GM18520 (cell line): ENCODE measurements at regions not wholly inside any gene's neighbourhood (a gene's known extent, or its start where the extent isn't known, plus 50 kb on each side); places are given as distances from the start of the nearest gene placed in this dataset.

ENCODE experiments used
- ATAC-seq: cut with Tn5 transposase; IDR thresholded peaks from one replicate; pipeline ENCODE4 v1.9.1; 2021; ENCODE audit not compliant: unreplicated experiment

DNA sequence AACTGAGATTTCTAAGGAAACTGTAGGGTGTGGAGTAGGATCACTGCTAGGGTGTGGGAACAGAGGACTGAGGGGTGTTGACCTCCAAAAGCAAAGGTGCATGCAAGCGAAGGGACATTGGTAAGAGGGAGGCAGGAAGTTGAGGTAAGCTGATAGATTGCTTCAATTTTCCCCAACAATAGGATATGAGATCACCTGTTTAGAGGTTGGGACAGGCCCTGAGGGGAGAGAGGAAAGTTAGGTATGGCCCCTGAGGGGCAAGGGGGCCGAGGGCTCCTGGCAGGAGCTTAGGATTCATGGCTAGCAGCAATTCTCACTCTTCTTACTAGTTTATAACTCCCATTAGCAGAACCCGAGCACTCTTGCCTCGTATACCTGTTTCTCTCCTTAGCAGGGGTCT lies 106.8 kb upstream of the RPS6KA2 start:
- no peak for ATAC-seq

DNA sequence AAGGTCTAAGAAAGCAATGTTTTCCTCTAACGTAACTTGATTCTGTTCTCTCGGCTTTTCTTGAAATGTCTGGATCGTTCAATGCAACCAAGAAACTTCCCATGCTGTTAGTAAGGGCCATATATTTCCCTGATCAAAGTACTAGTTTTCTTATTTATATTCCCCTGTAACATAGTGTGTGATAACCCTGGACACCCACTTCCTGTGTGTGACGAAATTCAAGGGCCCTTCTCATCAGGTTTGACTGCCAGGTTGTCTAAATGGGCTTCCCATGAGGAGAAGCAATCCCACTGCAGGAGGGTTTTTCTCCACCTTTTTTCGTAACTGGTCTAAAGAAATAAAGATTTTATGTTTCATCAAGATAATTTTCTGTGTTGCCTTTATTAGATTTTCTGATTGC lies 102.6 kb upstream of the RPS6KA2 start:
- no peak for ATAC-seq

DNA sequence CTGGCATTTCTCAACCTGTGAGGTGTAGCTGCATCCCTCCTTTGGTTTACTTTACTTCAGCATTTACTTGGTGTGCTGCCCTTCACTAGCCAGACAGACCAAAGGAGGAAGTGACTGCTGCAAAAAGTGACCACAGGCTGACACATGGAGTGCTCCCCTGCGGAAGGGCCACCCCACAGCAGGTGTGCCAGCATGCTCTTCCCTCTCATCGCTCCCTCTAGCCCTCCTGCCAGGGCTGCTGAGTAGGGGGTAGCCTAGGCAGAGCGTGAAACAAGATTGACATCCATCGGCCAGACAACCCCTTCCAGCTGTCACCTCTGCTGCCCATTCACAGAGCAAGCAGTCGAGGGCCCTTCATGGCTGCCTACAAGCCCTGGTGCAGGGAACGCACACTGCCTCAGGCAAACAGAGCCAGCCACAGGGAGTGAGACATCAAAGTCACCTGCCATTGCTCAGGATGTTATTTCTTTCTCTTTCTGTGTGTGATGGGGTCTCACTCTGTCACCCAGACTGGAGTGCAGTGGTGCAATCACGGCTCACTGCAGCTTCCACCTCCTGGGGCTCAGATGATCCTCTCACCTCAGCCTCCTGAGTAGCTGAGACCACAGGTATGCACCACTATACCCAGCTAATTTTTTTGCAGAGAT lies 102.0 kb upstream of the RPS6KA2 start:
- ATAC-seq: no peak

- no peak for ATAC-seq
These were observed 99.2 kb upstream of the RPS6KA2 start for GRCh38 chr6:166726201-166726600.

DNA sequence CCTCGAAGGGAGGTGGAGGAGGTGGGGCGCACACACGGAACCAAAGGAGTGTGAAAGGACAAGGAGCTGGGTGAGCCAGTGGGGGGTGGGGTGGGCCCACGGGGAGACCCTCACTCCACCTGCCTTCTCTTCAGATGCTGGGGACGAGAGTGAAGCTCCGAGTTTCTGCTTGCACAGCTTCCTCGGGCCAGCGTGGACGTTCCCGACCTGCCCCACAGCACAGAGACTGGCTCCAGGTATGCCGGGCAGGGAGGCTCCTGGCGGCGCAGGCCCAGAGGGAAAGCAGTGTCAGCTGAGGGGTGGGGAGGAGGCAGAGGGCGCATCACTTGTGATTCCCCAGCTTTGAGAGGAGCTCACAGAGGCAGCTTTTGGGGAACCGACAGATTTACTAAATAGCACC lies 98.5 kb upstream of the RPS6KA2 start:
- ATAC-seq: no peak

- ATAC-seq: no peak
These were observed 97.5 kb upstream of the RPS6KA2 start for GRCh38 chr6:166724576-166724975.

DNA sequence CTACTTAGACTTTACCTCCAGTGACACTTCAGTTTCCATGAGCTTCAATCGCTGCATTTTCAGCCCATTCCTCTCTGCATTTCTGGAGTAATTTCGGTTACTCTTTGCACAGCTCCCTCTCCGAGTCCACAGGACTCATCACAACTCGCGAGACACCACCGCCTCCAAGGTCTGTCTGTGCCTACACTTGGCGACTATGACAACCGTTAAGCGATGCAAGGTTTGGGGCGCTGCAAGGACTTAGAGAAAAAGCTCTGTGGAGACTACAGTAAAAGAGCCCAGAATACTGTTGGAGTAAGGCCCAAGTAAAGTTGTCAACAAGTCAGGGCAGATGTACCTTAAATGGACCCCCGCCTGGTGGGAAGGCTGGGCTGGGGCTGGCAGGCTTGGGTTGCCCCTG lies 95.7 kb upstream of the RPS6KA2 start:
- no peak for ATAC-seq

DNA sequence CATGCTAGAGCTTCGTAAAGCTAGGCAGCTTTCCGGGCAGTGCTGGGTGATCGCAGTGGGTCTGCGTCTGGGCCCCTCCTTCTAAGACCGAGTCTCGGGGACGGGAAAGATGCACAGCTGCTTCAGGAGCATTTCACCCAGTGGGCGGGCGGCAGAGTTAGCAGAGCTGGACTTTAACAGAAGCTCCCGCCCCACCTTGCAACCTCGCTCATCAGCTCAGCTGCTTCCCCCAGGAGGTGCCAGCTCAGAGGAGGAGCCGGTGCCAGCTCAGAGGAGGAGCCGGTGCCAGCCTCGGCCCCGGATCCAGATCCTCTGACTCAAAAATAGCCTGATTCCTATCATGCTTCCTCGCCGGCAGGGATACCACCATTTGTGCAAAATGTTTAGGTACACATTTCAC lies 94.5 kb upstream of the RPS6KA2 start:
- no peak for ATAC-seq

DNA sequence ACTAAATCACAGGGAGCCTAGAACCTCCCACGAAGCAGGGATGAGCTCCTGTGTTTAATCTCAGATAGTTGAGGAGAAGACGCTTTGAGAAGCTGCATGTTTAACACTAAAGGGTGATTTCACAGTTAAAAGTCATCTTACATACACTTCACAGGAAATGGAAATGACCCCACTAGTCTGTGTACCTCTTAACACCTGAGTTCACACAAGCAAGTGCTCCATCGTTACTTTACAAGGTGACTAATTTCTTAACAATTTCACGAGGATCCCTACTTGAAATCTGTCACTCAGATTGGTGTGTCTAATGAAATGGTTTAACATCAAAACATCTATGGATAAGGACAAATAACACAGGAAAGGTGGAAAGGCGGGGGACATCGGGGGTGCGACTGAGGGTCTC lies 93.8 kb upstream of the RPS6KA2 start:
- no peak for ATAC-seq

DNA sequence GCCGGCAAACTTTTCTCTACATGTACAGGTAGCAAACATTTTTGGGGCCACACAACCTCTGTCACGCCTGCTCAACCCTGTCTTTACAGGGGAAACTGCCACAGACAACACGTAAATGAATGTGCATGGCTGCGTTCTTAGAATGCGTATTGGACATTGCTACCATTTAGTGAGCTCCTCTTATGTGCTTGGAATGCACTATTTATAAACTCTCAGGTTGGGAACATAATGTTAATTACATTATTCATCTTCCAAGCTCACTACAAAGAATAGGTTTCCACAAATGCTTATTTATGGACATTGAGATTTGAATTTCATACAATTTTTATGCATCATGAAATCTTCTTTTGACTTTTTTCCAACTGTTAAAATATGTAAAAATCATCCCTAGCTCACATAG lies 92.0 kb upstream of the RPS6KA2 start:
- no peak for ATAC-seq

DNA sequence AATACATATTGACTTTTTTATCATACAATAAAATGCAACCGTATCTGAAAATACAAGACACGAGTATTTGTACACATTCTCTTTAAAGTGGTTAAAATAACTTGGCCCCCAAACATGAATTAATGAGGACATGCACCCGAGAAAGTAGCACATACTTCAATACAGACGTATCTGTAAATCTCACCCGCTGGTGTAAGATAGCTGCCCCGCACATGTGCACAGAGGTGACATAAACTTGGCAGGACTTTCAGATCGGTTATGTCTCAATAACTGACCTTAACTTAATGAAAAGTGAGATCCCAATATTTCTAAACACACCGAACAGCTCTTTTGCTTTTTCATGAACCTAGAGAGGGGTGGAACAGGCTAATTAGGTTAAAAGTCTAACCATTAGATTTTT lies 91.5 kb upstream of the RPS6KA2 start:
- ATAC-seq: no peak

- no peak for ATAC-seq
These were observed 90.0 kb upstream of the RPS6KA2 start for GRCh38 chr6:166716910-166717617.

DNA sequence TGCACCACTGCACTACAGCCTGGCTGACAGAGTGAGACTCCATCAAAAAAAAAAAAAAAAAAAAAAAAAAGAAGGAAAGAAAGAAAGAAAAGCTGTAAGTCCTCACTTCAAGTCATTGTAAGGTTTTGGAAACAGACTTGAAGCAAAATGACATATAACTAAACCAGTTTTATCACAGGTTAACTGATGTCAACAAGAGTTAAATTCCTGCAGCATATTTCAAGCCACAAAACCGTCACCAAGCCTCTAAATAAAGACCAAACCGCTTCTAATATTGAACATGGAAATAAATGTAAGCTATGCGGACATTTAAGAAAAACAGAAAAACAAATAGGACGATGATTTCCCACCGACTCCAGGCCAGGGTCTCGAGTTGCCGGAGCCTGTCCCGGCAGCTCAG lies 88.9 kb upstream of the RPS6KA2 start:
- ATAC-seq: no peak

DNA sequence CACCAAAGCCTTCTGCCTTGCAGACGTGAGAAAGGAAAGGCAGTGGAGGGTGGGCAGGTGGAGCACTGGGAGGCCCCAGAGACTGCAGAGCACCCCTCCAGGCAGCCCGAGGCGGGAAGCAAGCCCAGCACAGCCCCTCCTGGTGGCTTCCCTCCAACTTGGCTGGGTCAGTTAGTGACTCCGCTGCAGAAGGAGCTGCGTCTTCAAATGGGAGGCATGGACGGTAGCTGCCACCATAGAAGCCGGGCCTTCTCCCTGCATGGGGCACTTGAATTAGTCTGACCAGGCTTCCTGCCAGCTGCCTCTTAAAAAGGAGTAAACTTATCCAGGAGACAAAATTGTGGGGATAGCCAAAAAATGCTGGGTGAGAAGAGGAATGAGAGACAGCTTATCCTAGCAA lies 88.0 kb upstream of the RPS6KA2 start:
- ATAC-seq: no peak

DNA sequence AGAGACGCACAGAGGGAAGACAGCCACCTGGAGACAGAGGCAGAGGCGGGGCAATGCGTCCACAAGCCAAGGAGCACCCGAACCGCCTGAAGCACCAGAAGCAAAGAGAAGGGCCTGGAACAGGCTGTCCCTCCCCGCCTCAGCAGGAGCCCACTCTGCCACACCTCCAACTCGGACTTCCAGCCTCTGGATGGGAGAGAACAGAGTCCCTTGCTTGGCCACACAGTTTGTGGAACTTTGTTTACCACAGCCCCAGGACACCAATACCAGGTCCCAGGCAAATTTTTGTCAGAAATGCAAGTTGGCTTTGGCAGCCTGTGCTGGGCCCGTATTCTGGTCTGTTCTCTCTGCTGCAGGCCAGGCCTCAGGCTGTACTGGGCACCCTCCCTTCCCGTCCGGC lies 87.5 kb upstream of the RPS6KA2 start:
- no peak for ATAC-seq

GRCh38 chr6:166714187-166714510 lies 87.1 kb upstream of the RPS6KA2 start:
- no peak for ATAC-seq

DNA sequence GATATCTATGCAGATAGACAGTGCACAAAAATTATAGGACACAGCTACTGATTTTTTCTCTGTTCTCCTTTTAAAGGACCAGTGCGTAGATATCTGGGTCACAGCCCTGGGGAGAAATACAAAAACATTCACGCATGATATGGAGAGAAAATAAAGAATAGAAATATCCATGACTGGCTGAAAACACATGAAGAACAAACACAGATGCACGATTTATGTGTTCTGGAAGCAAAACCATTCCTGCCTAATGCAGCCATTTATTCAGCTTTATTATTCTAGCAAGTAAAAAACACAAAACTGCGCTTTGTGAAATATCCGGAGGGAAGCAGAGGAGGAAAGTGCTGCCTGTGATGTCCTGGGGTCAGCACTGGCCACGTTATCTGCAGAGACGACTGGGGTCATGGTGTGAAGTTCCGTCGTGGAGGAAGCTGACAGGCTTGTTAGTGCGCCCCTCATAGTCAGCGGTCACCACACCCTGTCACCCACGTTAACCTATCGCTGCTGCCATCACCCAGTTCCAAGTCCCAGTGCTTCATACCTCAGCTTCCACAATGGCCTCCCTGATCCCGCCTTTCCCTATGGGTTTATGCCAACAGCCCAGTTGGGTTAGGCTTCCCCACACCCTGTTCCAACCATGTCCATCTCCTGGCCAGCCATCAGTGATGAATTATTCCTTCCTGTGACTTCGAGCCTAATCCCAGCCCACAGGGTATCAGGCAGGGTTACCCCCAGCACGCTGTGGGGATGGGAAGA lies 86.6 kb upstream of the RPS6KA2 start:
- no peak for ATAC-seq

- ATAC-seq: no peak
These were observed 85.5 kb upstream of the RPS6KA2 start for GRCh38 chr6:166712286-166713228.

DNA sequence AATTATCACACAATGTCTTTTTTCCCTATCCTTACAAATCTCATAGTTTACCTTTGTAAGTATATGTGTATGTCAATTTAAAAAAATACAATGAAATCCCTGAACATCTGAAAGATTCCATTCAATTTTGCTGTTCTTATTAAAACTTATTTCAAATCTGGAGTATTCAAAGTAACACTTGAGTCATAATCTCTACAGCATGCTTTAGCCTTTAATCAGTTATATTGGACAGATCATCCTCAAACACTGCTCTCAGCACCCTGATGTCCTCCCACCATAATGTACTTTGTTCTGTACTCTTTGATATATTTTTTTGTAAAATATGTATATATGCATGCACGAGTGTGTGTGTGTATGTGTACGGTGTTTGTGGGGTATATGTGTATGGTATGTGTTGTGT lies 83.0 kb upstream of the RPS6KA2 start:
- no peak for ATAC-seq

DNA sequence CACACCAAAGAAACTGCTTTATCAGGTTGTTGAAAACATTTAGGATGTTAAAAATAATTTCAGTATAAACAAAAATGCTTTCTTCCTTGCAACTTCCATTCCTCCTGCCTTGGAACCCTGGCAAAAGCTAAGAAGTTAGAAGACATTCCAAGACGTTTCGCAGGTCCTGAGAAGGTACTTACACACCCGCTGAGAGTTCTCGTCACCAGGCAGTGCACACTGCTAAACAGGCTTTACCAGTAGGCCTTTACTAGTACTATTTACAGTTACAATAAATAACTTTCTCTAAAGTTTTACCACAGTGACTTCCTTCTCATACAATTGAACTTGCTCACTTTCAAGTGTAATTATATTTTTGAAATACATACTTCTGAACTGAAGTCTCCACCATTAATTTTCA lies 81.4 kb upstream of the RPS6KA2 start:
- ATAC-seq: no peak

- no peak for ATAC-seq
These were observed 80.0 kb upstream of the RPS6KA2 start for GRCh38 chr6:166707045-166707444.
